Activated CD8-positive, alpha-beta memory T cell treated with anti-CD3 and anti-CD28 coated beads, Interleukin-2, amount 50 U/mL, for 1 hour (primary cell): ENCODE measurements at regions not wholly inside any gene's neighbourhood (a gene's known extent, or its start where the extent isn't known, plus 50 kb on each side); places are given as distances from the start of the nearest gene placed in this dataset.
A peak's percentile ranks its signal among the peaks of the same experiment; 100 is the strongest.
"Not testable (repeated sequence)": the region's sequence is repeated elsewhere in the genome, so short reads cannot be mapped to it uniquely, and the experiment has no call there.

Experiments
- DNase-seq: peaks from one replicate; pipeline ENCODE4 v3.0.0-alpha.2; 2020; ENCODE audit errors: extremely low read depth

- DNase-seq, result no peak
These were observed 112.7 kb upstream of the EGLN3 start for GRCh38 chr14:34063470-34064164.

- DNase-seq, result no peak
These were observed 112.2 kb upstream of the EGLN3 start for GRCh38 chr14:34063042-34063441.

GRCh38 chr14:34062353-34062973 lies 111.6 kb upstream of the EGLN3 start:
- no peak for DNase-seq

DNA sequence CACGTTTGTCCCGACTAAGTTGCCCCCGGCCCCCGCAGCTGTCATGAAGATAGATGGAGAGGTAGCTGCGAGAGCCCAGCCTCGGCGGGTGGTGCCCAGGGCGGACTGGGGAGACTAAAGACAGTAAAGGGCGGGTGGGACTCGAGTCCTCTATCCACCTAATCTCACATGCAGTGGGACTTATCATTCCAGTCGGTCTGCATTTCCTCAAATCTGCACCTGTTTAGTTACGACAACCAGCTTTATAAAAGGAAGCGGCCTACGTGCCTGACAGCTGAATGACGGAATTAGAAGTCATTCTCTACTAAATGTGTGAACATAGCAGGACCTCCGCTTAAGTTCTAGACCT lies 109.8 kb upstream of the EGLN3 start:
- DNase-seq, result no peak

DNA sequence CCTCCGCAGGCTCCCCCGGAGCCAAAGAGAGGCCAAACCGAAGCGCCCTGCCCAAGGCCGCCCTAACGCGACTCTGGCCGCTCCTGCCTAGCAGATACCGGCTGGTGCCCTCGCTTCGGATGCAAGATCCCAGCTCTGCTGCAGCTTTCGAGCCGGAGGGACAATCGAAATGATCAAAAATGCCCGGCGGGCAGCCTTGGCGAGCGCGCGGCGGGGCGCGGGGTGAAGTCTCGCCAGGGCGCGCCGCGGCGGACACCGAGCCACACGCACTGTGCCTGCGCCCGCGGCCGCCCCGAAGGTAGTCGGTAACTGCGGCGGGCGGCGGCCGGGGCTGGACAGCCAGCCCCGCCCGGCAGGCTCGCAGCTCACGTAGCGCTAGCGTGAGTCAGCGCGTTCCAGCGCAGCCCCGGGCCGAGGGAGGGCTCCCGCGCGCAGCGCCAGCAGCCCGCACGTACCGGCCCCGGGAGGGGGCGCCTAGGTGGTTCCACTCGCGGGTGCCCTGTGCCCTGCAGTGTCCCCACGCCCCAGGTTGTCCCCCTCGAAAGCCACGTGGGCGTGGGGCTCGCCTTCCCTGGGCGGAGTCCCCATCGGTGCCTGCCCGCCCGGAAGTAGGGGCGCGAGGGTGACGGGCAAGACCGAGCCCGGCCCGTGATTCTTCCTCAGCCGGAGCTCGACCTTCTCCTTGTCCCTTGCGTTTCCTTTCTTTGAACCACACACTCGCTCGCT lies 109.2 kb upstream of the EGLN3 start:
- DNase-seq, result no peak

- DNase-seq, result no peak
These were observed 108.4 kb upstream of the EGLN3 start for GRCh38 chr14:34059037-34059924.

GRCh38 chr14:34058510-34058909 lies 107.6 kb upstream of the EGLN3 start:
- DNase-seq, result no peak

- no peak for DNase-seq
These were observed 105.2 kb upstream of the EGLN3 start for GRCh38 chr14:34056046-34056445.

DNA sequence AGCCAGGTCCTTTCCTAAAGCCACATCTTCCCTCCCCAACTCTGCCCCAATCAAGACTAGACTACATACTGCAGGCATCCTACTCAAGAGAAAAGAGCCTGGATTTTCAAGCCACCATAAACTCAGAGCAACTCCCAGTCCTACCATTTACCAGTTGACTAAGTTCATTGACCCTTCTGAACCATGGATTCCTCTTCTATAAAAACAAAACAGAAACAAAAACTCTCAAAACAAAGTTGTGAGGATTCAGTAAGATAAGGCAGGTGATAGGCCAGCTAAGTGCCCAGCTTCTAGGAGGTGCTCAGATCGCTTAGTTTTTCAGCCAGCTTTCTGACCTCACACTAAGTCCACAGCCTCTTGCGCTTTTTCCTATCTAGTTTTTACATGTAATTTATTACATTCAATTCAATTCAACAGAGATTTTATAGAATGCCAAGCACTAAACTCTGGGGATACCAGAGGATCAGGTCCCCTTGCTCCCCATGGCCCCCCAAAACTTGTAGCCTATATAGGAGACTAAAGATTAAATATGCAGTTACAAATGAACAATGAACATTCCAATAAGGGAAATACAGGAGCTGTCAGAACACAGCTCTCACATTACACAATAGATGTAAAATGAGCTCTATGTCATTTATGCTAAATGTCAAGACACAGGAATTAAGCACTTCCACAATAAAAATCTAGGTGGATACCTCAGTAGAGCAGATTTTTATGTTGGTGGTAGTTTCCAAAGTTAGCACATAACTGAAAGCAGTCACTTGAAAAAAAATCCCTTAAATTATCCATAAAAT lies 104.5 kb upstream of the EGLN3 start:
- DNase-seq, result no peak

GRCh38 chr14:34053666-34054065 lies 102.8 kb upstream of the EGLN3 start:
- no peak for DNase-seq

DNA sequence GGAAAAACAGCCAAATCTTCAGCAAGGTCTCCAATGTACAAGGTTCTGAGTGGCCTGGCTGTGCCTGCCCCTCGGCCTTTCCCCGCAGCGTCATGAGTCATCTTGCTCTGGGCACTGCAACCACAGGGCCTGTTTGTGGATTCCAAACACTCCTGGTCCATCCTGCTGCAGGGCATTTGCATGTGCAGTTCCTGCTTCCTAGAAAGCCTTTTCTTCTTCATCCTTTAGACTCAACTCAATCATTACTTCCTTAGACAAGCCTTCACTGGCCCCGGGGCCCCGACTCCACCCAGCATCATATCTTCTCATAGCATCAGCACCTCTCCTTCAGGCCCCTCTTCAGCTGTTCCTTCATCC lies 101.8 kb upstream of the EGLN3 start:
- no peak for DNase-seq

GRCh38 chr14:34051966-34052657 lies 101.2 kb upstream of the EGLN3 start:
- no peak for DNase-seq

DNA sequence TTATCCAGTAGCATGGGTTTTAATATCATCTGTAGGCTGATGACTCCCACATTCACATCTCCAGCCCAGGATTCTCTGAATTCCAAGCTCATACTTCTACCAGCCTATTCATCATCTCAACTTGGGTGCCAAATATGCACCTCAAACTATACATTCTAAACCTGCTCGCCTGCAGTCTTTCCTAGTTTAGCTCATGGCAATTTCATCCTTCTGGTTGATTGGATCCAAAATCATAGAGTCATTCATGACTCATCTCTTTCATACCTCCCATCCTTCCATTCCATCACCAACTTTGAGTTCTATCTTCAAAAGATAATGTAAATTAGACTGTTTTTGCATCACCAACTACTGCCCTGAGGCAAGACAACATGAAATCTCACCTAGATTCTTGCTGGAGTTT lies 99.7 kb upstream of the EGLN3 start:
- no peak for DNase-seq

DNA sequence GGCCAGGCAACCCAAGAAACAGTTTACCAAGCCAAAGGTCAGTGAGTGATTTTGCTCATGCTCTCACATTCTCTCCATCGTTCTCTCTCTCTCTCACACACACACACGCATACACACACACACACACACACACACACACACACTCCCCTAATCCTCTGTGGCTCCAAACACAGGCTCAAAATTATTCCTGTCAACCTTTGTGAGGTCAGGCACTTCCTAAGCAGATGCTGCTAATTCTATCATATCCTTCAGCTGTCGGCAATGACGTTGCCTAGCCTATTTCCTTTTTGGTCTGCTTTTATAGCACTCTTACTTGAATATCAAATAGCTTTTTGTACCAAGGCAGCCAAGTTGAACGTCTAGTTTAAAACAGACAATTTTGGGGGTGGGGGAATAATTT lies 98.9 kb upstream of the EGLN3 start:
- no peak for DNase-seq

- not testable (repeated sequence) for DNase-seq
These were observed 98.3 kb upstream of the EGLN3 start for GRCh38 chr14:34049187-34049586.

GRCh38 chr14:34046799-34047520 lies 96.1 kb upstream of the EGLN3 start:
- no peak for DNase-seq

GRCh38 chr14:34044666-34045306 lies 93.9 kb upstream of the EGLN3 start:
- no peak for DNase-seq

- no peak for DNase-seq
These were observed 93.4 kb upstream of the EGLN3 start for GRCh38 chr14:34044373-34044637.

- peak; percentile 5 for DNase-seq
These were observed 92.9 kb upstream of the EGLN3 start for GRCh38 chr14:34043627-34044372.
